NCI-H526 (cell line): ENCODE measurements at regions not wholly inside any gene's neighbourhood (a gene's known extent, or its start where the extent isn't known, plus 50 kb on each side); places are given as distances from the start of the nearest gene placed in this dataset.
A peak's percentile ranks its signal among the peaks of the same experiment; 100 is the strongest.
"Not testable (repeated sequence)": the region's sequence is repeated elsewhere in the genome, so short reads cannot be mapped to it uniquely, and the experiment has no call there.

ENCODE experiments used
- DNase-seq, 2 experiments: peaks; one replicate each; lab custom pipeline; 2025; lab: John Stamatoyannopoulos, UW

DNA sequence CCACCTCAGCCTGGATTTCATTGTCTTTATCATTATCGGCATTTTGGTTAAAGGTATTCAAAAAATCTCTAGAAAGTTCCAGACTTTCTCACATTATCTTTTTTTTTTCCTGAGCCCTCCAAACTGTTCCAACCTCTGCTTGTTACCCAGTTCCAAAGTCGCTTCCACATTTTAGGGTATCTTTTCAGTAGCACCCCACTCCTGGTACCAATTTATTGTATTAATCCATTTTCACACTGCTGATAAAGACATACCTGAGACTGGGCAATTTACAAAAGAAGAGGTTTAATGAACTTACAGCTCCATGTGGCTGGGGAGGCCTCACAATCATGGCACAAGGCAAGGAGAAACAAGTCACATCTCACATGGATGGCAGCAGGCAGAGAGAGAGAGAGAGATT, 145.5 kb upstream of the SSTR1 start:
- DNase-seq, result not testable (repeated sequence)

DNA sequence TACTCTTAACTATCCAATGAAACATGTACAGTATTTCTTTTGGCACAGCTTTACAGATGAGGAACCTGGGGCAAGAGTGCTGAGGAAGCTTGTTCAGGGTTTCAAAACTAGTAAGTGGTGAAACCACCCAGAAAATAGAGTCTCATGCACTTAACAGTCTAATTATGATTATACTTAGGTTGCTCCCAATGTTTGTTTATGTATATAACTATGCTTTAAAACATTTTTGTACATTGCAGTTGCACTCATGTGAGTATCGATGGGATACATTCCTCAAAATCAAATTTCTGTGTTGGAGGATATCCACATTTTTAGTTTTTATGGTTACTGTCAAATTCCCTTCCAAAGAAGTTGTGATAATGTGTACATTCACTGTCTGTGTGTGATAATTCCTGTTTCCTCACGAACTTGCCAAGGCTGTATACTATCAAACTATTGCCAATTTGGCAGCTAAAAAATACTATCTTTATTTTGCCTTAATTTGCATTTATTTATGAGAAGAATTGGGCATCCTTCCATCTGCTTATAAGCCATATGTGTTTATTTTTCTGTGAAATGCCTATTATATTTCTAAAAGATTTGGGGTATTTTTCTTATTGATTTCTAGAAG, 143.9 kb upstream of the SSTR1 start:
- no peak for DNase-seq

DNA sequence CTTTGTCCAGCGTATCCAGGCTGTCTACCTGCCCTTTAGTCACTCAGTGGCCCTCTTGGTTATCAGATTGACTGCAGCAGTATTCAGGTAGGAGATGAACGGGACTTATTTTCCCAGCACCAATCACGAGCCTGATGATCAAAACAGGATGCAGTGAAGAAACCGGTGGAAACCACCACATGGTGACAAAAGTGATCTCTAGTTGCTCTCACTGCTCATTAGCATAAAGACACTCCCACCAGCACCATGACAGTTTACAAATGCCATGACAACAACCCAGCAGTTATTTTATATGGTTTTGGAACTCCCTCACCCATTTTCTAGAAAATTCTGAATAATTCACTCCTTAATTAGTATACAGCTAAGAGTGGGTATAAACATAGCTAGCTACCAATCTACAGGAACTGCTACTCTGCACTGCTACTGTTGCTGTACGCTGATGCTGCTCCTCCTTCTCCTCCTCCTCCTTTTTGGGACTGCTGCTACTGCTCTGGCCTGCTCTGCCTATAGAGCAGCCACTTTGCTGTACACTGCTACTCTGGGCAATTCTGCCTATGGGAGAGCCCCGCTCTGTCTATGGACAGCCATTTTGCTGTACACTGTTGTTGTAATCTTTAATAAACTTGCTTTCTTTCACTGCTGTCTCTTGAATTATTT, 142.5 kb upstream of the SSTR1 start:
- DNase-seq, result no peak

DNA sequence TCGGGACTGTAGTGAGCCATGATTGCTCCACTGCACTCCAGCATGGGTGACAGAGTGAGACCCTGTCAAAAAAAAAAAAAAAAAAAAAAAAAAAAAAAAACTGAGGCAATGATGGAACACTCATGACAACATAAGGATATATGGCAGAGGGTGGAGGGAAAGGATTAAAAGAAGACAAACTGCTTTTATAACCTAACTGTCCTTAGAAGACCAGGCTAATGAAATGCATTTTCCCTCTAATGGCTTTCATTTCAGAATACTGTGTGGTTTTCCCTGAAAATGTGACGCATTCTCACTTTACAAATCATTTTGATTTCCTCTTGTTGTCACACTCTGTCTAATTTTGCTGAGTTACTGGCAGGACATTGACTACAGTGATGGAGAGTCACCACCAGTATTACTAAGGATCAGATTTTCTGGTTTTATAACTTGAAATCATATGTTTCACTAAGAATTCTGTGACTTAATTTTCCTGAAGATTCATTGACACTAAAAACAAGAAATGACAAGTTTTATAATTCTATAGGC, 137.6 kb upstream of the SSTR1 start:
- no peak for DNase-seq

DNA sequence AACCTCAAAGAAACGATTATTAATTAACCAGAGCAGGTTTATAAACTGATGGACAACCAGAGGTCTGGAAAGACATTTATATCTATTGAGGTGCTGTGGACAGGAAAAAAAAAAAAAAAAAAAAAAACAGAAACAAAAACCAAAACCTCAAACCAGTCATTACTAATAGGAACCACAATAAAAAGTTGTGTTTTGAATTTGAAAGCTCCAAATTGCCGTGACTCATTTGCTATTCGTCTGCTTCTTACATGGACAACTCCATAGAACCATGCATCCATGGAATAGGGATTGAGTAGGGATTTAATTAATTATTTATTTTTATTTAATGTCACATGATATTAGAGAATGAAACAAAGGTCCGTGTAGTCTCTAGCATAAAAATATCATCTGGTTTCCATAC, 134.1 kb upstream of the SSTR1 start:
- no peak for DNase-seq

DNA sequence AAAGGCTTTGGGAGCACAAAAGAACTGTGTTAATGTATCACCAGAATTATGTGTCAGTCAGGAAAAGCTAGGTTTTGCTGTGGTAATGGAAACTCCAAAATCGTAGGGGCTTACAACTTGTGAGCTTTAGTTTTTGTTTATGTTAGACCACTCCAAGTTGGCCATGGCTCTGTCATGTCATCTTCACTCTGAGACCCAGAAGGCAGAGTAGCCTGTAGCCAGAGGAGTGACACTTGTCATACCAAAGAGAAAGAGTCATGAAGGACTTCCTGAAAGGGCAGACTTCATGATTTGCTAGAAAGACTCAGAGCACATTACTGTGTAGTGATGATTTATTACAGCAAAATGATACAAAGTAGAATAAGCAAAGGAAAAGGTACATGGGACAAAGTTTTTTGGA, 133.6 kb upstream of the SSTR1 start:
- no peak for DNase-seq

DNA sequence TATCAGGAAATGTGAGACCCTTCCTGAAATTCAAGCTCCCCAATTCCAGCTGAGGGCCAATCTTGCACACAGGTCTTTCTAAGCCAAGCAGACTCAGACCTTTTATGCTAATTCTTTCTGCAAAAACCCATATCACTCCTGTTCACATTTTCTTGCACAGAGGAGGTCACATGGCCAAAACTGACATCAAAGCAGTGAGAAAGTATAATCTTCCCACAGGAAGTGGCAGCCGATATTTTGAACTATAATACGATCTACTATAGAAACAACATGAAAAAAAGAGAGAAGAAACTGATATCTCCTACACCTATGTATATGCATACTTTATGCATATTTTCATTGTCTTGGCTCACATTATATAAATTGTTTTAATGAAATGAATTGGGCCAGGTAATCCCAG, 132.9 kb upstream of the SSTR1 start:
- no peak for DNase-seq

DNA sequence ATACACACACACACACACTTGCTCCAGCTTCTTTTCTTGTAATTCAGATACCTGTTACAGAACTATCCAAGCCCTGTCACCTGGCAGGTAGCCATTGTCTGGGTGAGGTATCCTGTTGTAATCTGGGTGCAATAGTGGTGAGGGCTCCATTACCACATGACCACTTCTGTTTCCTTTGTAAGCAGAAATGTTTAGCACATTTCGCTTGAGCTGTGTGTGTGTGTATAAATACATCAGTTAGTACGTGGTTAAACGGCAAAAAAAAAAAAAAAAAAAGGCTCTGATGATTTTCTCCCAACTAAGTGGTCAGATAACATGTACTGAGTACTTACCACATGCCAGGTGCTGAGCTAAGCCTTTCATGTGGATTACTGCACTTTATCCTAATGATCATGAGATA, 129.3 kb upstream of the SSTR1 start:
- no peak for DNase-seq

DNA sequence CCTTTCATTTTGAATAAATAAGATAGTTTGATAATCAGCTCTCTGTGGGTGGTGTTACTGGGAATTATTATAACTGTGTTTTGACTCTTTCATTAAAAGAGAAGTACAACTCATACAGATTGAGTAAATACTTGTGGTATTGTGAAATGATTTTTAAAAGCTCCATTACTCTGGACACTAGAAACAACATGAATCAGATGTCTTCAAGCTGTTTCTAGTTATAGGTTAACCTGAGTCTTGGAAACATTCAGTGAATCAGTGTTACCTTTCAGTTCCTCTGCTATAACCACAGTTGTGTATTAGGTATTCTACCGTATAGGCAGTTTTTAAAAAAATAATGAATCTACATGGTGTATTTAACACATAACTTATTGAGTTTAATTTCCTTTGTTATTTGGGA, 128.4 kb upstream of the SSTR1 start:
- no peak for DNase-seq

DNA sequence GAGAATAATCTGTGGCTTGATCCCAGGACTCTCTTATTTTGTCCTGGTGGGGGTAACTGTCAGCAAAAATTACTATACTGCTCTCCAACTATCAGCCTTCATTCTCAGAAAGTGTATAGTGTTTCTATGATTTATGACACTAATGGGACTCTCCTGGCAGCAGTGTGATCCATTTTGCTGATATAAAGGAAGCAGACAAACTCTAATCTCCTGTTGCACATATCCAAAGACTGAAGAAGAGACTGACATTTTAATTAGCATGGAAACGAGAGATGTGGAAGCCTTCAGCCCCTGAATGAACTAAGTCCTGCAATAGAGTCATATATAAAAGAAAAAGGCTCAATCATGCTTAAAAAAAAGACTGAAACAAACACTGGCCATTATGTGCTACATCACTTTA, 127.8 kb upstream of the SSTR1 start:
- DNase-seq, result no peak

DNA sequence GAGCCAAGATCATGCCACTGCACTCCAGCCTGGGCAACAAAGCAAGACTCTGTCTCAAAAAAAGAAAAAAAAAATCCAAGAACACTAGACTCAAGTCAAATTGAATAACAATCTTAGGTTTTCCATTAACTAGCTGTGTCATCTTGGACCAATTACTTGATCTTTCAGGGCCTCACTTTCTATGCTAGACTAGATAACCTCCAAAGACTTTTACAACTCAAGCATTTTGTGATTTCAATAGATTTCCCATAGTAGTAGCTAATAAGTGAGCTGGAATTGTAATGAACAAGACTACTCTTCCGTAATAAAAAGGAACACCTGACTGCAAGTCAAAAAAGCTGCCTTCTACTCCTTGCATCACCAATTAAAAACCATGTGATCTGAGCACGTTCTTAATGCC, 127.0 kb upstream of the SSTR1 start:
- no peak for DNase-seq

DNA sequence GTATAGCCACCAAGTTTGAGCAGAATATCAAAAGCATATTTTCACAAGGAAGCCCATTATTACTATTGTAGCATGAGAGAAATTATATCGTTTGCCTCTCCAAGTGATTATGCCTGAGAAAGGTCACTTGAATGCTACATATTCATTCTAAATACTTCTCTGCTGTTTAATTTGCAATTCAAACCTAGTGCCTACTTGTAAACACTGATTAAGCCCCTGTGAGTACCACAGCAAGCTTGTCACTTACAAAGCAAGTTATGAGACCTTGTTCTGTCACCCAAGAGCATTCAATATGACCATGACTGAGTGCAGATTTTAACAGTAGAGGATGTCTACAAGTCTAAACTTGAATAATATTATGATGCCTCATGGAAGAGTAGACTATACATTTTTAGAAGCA, 124.7 kb upstream of the SSTR1 start:
- DNase-seq, result peak; percentile 85 to 90

DNA sequence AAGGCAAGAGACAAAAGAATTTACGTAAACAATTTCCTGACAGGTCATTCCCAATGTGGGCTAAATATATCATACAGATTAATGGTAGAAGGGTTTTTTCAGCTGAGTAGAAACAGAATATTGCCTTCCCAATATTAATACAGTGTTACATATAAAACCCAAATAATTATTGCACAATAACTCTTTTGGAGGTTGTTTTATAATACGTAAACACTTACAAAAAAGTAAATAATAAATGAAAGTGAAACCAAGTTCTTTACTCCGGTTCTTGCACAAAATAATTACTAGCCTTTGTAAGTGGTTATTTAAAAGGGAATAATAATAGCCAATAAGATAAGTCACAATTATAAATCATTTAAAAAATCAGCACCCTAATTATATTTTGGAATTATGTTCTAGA, 118.6 kb upstream of the SSTR1 start:
- no peak for DNase-seq

DNA sequence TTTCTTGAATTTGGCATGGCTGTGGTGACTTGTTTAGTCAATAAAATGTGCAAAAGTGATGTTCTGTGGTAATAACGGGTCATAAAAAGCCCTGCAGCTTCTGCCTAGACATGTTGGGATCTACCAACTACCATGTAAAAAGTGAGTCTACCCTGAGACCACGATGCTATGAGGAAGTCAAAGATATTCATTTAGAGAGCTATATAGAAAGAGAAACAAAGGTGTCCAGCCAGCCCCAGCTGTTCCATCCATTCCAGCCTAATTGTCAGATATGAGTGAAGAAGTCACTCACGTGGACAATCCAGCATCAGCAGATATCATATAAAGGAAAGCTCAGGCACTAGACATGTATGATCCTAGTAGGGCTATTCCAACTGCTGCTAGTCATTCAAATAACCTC, 117.2 kb upstream of the SSTR1 start:
- DNase-seq, result no peak

DNA sequence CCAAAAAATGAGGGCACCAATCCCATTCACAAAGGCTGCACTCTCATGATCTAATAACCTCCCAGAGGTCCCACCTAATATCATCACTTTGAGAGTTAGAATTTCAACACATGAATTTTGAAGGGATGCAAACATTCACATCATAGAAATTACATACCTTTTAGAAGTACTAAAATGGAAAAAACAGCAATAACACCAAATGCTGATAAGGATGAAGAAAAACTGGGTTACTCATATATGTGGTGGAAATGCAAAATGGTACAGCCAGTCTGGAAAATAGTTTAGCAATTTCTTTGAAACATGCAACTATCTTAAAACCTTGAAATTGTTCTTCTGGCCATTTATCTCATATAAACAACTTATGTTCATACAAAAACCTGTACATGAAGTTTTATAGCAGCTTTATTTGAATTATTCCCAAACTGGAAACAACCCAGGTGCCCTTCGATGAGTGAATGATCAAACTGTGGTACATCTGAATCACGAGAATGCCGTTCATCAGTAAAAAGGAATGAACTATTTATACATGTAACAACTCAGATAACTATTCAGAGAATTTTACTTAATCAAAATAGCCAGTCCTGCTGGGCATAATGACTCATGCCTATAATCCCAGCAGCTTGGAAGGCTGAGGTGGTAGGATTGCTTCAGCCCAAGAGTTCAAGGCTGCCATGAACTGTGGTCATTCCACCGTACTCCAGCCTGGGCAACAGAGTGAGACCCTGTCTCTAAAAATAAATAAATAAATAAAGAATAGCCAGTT, 109.4 kb upstream of the SSTR1 start:
- no peak for DNase-seq

DNA sequence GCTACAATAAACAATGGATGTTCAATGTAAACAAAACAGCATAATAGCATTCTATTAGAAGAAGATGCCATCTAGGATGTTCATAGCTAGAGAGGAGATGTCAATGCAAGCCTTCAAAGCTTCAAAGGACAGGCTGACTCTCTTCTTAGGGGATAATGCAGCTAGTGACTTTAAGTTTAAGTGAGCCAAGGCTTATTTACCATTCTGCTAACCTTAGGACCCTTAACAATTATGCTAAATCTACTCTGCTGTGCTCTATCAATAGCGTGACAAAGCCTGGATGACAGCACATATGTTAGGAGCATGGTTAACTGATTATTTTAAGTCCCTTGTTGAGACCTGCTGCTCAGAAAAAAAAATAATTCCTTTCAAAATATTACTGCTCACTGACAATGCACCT, 106.0 kb upstream of the SSTR1 start:
- no peak for DNase-seq

DNA sequence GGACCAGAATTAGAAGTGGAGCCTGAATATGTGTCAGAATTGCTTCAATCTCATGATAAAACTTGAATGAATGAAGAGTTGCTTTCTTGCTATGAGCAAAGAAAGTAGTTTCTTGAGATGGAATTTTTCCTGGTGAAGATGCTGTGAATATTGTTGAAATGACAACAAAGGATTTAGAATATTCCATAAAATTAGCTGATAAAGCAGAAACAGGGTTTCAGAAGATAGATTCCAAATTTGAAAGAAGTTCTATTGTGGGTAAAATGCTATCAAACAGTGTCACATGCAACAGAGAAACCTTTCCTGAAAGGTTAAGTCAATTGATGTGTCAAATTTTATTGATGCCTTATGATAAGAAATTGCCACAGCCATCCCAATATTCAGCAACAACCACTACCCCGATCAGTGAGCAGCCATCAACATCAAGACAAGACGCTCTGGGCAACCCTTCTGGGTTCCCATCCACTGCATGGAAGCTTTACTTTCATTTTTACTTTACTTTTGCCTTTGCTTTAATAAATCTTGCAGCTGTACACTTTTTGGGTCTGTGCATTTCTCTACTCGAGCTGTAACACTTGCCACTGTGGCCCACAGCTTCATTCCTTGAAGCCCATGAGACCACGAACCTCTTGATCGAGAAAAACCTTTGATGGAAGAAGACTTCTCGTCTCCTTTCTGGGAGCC, 104.0 kb upstream of the SSTR1 start:
- DNase-seq, result no peak

DNA sequence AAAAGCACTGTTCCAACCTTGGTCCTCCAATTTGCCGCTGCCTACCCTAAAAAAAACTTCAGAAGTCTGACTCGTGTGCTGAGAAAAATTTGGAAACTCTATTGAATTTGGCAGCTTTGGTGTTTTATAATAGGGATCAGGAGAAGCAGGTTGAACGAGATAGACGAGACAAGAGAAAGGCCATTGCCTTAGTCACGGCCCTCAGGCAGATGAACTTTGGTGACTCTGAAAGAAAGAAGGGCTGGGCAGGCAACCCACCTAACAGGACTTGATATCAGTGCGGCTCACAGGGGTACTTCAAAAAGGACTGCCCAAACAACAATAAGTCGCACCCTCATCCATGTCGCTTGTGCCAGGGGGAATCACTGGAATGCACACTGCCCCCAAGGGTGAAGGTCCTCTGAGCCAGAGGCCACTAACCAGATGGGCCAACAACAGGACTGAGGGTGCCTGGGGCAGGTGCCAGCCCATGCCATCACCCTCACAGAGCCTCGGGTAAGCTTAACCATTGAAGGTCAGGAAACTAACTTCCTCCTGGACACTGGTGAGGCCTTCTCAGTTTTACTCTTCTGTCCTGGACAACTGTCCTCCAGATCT, 102.5 kb upstream of the SSTR1 start:
- DNase-seq, result no peak

DNA sequence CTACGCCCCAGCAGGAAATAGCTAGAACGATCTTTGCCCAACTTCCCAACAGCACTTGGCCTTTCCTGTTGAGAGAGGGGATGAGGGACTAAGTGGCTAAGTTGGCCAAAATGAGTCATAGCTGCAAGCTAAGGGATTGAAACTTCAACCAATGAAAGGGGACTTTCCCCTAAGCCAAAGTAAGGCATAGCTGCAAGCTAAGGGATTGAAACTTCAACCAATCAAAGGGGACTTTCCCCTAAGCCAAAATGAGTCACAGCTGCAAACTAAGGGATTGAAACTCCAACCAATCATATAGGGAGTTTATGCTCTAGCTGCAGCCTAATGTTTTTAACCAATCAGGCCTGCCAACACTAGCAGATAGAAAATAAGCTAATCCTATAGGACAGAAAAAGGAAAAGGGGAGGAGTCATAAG, 100.5 kb upstream of the SSTR1 start:
- no peak for DNase-seq

DNA sequence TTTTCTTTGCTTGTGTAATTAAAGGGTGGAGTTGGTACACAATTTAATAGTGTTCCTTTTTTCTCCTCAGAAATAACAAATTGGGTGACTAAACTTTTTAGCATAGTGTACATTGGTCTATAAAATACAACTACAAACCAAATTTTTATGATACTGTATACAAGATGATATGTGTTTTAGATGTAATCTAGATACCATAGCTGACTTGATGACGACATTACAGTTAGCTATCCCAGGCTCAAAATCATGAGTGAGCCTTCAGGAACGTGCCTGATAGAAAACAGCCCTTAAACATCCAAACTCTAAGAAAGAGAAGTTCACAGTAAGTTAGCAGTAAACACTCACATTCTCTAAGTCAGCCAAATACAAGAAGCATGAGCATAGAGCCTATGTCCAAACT, 99.0 kb upstream of the SSTR1 start:
- DNase-seq, result no peak

DNA sequence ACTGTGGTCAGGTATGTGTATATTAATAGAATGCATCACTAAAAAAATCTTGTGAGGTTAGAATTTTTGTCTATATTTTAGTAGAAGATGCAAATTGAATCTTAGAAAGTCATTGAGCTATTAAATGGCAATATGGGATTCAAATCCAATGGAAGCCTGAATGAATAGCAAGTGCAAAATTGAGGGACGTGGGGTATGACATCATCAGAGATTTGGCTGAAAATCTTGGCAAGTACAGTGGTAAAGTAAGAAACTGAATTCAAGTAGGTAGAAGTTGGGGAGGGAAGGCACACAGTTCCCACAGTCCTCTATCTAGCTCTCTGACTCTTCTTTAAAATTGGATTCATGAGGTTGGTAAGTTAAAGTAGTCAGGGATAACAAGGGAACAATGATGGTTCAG, 97.4 kb upstream of the SSTR1 start:
- DNase-seq, result no peak

DNA sequence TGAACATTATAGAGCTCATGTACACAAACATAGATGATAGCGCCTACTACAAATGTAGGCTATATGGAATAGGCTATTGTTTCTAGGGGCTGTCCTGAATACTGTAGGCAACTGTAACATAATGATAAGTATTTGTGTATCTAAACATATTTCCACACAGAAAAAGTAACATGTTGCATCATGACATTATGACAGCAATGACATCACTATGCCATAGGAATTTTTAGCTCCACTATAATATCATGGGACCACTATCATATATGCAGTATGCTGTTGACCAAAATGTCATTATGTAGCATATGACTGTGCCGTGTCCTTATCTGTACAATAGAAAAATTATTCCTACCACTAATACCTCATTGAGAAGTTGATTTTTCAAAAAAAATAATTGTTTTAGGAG, 96.7 kb upstream of the SSTR1 start:
- DNase-seq, result no peak
